Muscle of back (tissue), 3 donors: ENCODE measurements at regions not wholly inside any gene's neighbourhood (a gene's known extent, or its start where the extent isn't known, plus 50 kb on each side); places are given as distances from the start of the nearest gene placed in this dataset.
"Not testable (repeated sequence)": the region's sequence is repeated elsewhere in the genome, so short reads cannot be mapped to it uniquely, and the experiment has no call there.

Experiments used
- DNase-seq, 3 donors: peaks; one replicate each; pipeline versions ENCODE4 v3.0.0 to v3.0.0-alpha.2; 2013

- DNase-seq, result no peak
These were observed 276.2 kb upstream of the CNTN6 start for GRCh38 chr3:816605-817004.

- no peak for DNase-seq
These were observed 258.1 kb upstream of the CNTN6 start for GRCh38 chr3:834679-835078.

DNA sequence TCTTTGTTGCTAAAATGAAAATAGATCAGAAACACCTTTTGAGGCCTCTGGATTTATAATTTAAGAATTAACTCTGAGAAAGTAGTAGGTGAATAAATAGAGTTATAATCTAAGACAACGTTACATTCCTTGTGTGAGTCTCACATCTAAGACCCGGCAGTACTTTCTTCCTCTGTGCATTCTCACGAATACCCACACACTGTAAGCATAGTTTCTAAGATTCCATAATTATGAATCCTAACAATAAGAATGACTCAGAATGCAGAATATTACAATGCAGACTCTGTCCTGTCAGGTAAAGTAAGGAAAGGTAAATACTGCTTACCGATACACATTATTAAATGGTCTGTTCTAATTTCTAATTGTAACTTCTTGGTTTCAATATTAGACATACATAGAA is 257.7 kb upstream of the CNTN6 start:
- DNase-seq, result no peak

DNA sequence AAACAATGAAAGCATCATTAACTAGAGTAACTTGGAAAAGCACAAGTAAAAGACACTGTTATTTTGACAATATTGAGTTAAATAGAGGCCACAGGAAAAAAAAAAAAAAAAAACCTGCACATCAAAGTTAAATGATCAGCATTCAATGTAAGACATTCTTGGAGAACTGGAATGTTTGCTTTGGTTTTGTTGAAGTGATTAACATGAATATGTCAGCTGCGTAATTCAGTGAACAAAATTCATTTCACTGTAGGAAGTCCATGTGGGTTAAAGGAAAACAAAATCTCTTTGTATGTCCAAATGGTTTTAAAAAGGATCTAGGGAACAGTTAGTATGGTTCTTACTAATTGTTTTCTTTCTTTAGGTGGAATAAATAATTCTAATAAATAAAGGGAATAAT is 252.8 kb upstream of the CNTN6 start:
- DNase-seq, result no peak

DNA sequence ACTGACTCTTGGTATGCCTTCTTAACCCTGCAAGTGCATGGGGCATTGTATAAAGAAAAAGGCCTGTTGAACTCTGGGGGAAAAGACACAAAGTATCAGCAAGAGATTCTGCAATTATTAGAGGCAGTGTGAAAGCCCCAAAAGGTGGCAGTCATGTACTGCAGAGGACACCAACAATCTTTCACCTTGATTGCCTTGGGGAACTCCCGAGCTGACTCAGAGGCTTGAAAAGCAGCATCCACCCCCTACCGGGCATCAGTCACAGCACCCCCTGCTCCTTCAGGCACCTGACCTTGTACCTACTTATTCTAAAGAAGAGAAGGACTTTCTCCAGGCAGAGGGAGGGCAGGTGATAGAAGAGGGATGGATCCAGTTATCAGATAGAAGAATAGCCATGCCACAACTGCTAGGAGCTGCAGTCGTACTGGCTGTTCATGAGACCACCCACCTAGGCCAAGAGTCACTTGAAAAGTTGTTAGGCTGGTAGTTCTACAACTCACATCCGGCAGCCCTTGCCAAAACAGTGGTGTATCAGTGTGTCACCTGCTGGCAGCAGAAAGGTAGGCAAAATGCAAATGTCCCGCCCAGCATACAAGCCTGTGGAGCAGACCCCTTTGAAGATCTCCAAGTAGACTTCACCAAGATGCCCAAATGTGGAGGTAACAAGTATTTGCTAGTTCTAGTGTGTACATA is 241.6 kb upstream of the CNTN6 start:
- DNase-seq, result no peak

GRCh38 chr3:852033-852432 is 240.8 kb upstream of the CNTN6 start:
- DNase-seq, result no peak

DNA sequence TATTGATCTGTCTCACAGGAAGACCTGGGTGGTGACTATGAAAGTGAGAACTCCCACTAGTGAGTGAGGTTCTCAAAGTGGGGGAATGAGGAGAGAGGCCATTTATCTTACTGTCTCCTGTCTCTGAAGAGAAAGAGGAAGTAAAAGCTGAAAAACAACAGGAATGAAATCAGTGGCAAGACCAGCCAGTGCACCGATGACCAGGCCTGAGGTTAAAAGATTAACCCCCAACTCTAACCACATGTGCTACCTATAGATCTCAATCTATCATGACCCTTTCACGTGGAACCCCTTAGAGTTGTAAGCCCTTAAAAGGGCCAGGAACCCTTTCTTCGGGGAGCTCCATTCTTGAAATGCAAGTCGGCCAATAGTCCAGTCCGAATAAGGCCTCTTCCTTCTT is 239.3 kb upstream of the CNTN6 start:
- no peak for DNase-seq

DNA sequence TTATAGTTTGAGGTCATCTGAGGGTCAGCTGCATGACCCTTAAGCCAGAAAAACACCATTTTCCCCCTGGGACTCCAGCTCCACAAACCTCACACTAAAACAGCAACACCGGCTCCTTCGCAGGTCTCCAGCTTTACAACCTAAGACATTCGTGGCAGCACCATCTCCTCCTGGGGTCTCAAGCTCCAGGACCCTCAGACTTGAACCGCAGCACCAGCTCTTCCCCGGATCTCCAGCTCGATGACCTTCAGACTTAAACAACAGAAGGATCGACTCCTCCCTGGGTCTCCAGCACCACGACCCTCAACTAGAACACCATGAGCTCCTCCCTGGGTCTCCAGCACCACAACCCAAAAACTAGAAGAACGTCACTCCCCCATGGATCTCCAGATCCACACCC is 233.7 kb upstream of the CNTN6 start:
- DNase-seq, result no peak

DNA sequence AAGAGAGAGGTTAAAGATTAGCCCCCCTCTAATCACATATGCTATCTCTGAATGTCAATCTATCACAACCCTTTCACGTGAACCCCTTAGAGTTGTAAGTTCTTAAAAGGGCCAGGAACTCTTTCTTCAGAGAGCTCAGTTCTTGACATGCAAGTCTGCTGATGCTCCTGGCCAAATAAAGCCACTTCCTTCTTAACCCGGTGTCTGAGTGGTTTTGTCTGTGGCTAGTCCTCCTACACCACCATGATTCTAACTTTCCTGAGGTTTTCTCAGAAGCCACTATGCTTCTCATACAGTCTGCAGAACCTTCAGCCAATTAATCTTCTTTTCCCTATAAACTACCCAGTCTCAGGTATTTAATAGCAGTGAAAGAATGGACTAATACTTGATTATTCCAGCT is 231.1 kb upstream of the CNTN6 start:
- no peak for DNase-seq

- no peak for DNase-seq
These were observed 223.6 kb upstream of the CNTN6 start for GRCh38 chr3:869269-869668.

DNA sequence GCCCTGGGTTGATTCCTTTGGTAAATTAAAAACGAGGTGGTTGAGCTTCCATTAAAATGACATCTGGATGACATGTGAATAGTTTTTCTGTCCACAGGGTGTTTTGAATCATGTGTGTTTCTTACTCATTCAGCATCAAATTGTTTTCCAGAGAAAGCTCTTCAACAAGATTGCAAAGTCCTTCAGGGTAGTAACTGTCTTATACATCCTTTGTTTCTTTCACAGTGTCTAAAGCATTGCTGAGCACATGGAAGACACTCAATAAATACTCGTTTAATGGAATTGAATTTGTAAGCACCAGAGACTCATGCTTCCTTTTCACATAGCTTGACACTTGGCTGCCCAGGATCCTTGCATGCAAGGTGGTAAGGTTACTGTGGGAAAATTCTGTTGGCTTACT is 223.1 kb upstream of the CNTN6 start:
- peak in 2 of 3 donors; percentile 10 to 36 for DNase-seq

- no peak for DNase-seq
These were observed 221.2 kb upstream of the CNTN6 start for GRCh38 chr3:871651-872050.

GRCh38 chr3:877001-877400 is 215.8 kb upstream of the CNTN6 start:
- DNase-seq, result no peak

DNA sequence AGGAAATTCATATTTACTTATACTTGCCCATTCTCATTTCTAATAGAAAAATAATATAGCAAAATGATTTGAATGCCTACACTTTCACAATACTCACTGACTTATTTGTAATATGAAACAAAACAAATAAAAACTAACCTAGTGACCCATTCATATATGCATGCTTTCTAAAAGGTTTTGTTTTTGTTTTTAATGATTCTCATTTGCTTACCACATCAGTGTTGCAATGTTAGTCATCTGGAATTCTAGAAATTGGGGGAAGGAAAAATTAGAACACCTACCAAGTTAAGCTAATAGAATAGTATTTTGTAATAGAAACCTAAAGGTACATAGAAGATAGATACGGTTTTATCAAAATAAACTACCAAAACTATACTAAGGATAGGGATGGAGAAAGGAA is 214.1 kb upstream of the CNTN6 start:
- DNase-seq, result no peak

DNA sequence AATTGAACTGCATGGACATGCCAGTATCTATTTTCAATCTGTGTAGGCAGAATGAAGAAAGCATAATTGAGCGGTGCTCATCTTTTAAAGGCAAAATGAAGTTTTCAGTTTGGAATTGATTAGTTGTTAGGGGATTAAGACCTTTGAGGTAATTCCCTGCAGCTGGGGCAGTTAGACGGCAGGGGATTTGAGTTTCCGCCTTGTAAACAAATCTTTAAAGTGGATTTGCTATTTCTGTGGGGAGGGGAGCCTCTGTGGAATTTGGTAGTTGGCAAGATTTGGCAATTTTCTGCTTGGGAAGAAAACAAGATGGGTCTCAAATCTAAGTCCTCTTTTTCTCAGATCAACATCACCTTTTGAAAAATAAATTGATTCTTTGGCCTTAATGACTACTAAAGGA is 212.5 kb upstream of the CNTN6 start:
- no peak for DNase-seq

DNA sequence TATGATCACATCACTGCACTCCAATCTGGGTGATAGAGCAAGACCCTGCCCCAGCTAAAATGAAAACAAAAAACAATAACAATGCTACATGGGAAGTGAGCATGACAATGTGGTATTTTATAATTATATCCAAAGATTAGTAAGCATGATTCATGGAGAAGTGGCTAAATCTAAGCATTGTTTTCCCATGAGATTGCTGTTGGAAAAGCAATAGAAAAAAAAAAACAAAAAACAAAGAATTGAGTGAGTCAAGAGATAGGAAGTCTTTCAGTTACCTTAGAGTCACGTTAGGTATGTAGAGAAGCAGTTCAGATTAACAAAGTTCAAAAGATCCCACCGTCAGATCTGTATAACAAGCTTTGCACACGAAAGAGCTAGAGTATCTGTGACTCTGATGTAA is 210.3 kb upstream of the CNTN6 start:
- no peak for DNase-seq

- no peak for DNase-seq
These were observed 190.7 kb upstream of the CNTN6 start for GRCh38 chr3:901953-902778.

- DNase-seq, result no peak
These were observed 187.6 kb upstream of the CNTN6 start for GRCh38 chr3:905217-905616.

GRCh38 chr3:906739-907138 is 186.1 kb upstream of the CNTN6 start:
- DNase-seq, result no peak

- DNase-seq, result no peak
These were observed 184.0 kb upstream of the CNTN6 start for GRCh38 chr3:908839-909238.

DNA sequence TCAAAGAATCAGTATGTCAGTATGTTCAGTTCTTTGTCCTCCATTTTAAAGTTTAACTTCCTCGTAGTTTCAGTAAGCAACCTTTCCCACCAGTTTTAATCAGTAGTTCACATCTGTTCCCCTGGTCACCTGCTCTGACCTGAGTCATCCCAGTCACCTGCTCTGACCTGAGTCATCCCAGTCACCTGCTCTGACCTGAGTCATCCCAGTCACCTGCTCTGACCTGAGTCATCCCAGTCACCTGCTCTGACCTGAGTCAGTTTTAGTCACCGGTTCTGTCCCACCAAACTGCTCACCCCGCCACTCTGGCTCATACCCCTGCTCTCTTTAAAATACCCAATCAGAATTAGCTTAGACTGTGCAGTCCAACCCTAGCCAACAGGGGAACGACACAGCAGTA is 180.1 kb upstream of the CNTN6 start:
- DNase-seq, result not testable (repeated sequence)

- DNase-seq, result no peak
These were observed 169.5 kb upstream of the CNTN6 start for GRCh38 chr3:923161-923910.

- DNase-seq, result no peak
These were observed 162.0 kb upstream of the CNTN6 start for GRCh38 chr3:930866-931265.
